SK-N-SH treated with all-trans-retinoic acid at 6 μM for 48 hours (cell line): ENCODE measurements at regions not wholly inside any gene's neighbourhood (a gene's known extent, or its start where the extent isn't known, plus 50 kb on each side); places are given as distances from the start of the nearest gene placed in this dataset.

Experiments used
- BACH2 ChIP-seq: fragments of 250-450 bp; sonication (Bioruptor Pico); IDR thresholded peaks from 2 replicates; pipeline ENCODE4 v1.9.0; 2021; ENCODE audit warnings: mild to moderate bottlenecking, borderline replicate concordance
- CREB5 ChIP-seq: fragments of 250-450 bp; sonication (Bioruptor Pico); IDR thresholded peaks from 2 replicates; pipeline ENCODE4 v1.5.1; 2020; ENCODE audit warnings: low read depth, mild to moderate bottlenecking, moderate library complexity
- CSDC2 ChIP-seq: fragments of 250-450 bp; sonication (Bioruptor Pico); IDR thresholded peaks from 2 replicates; pipeline ENCODE4 v1.5.0; 2020; ENCODE audit warnings: mild to moderate bottlenecking, moderate library complexity
- PATZ1 ChIP-seq: fragments of 250-450 bp; sonication (Bioruptor Pico); IDR thresholded peaks from 2 replicates; pipeline ENCODE4 v1.8.0; 2020; ENCODE audit warnings: mild to moderate bottlenecking, moderate library complexity, borderline replicate concordance
- ZFP30 ChIP-seq: fragments of 450-650 bp; formaldehyde crosslinking; IDR thresholded peaks from 2 replicates; pipeline ENCODE4 v1.5.0; 2022; ENCODE audit warnings: mild to moderate bottlenecking, moderate library complexity
- ZNF8 ChIP-seq: fragments of 450-650 bp; formaldehyde crosslinking; IDR thresholded peaks from 2 replicates; pipeline ENCODE4 v1.5.0; 2020; ENCODE audit warnings: mild to moderate bottlenecking, moderate library complexity

GRCh38 chr3:137264071-137264820 lies 306.5 kb downstream of the IL20RB start:
- TF ChIP-seq CREB5 = no peak
- no peak for TF ChIP-seq PATZ1 (CRISPR knock-in tag)
- TF ChIP-seq BACH2 (CRISPR knock-in tag) = no peak
- no peak for TF ChIP-seq ZNF8
- no peak for TF ChIP-seq ZFP30 (CRISPR knock-in tag)
- no peak for TF ChIP-seq CSDC2 (CRISPR knock-in tag)
